Astrocyte (in vitro differentiated cells and primary cell): ENCODE measurements at regions not wholly inside any gene's neighbourhood (a gene's known extent, or its start where the extent isn't known, plus 50 kb on each side); places are given as distances from the start of the nearest gene placed in this dataset.

ENCODE experiments used
- DNase-seq: peaks from one replicate; pipeline ENCODE4 v3.0.0-alpha.2; 2010; ENCODE audit warnings: low read depth
- FAIRE-seq: peaks from 2 replicates; lab custom pipeline; 2011; peaks lifted over from hg19 to GRCh38; lab: Jason Lieb, UNC
- H2AFZ ChIP-seq: 2 replicates; pipeline ENCODE4 v1.6.0; 2012; ENCODE audit warnings: low read depth, low read length, inconsistent platforms
- H3K27ac ChIP-seq: 2 replicates; pipeline ENCODE4 v1.5.1; 2011; ENCODE audit warnings: low read depth, low read length, inconsistent platforms
- H3K27me3 ChIP-seq: 2 replicates; pipeline ENCODE4 v1.6.0; 2011; ENCODE audit warnings: low read length, inconsistent platforms; ENCODE audit not compliant: insufficient read depth
- H3K36me3 ChIP-seq: 2 replicates; pipeline ENCODE4 v1.5.1; 2011; ENCODE audit warnings: low read length, inconsistent platforms; ENCODE audit not compliant: insufficient read depth
- H3K4me1 ChIP-seq: 2 replicates; pipeline ENCODE4 v1.5.1; 2011; ENCODE audit warnings: low read length, inconsistent platforms; ENCODE audit not compliant: insufficient read depth
- H3K4me2 ChIP-seq: 2 replicates; pipeline ENCODE4 v1.6.0; 2012; ENCODE audit warnings: low read length, inconsistent platforms
- H3K4me3 ChIP-seq: 2 replicates; pipeline ENCODE4 v1.5.1; 2011; ENCODE audit warnings: low read depth, mild to moderate bottlenecking, low read length, inconsistent platforms; ENCODE audit not compliant: insufficient read depth
- H3K79me2 ChIP-seq: 2 replicates; pipeline ENCODE4 v1.6.0; 2012; ENCODE audit warnings: mild to moderate bottlenecking, low read length, inconsistent platforms; ENCODE audit not compliant: insufficient read depth
- H3K9ac ChIP-seq: 2 replicates; pipeline ENCODE4 v1.6.0; 2012; ENCODE audit warnings: mild to moderate bottlenecking, low read length, inconsistent platforms
- H3K9me3 ChIP-seq: 2 replicates; pipeline ENCODE4 v1.5.1; 2012; ENCODE audit warnings: low read depth, mild to moderate bottlenecking, low read length, inconsistent platforms; ENCODE audit not compliant: insufficient read depth
- H4K20me1 ChIP-seq: 2 replicates; pipeline ENCODE4 v1.6.0; 2012; ENCODE audit warnings: low read length, inconsistent platforms; ENCODE audit not compliant: insufficient read depth
- H3K27ac Mint-ChIP-seq: one replicate; pipeline ENCODE4 v1.8.0; 2021; ENCODE audit warnings: mild to moderate bottlenecking, mixed read lengths; ENCODE audit not compliant: unreplicated experiment
- H3K27me3 Mint-ChIP-seq: one replicate; pipeline ENCODE4 v1.8.0; 2021; ENCODE audit warnings: low read depth, mixed read lengths; ENCODE audit not compliant: unreplicated experiment
- H3K36me3 Mint-ChIP-seq: one replicate; pipeline ENCODE4 v1.8.0; 2021; ENCODE audit warnings: low read depth, mixed read lengths; ENCODE audit not compliant: unreplicated experiment
- H3K4me1 Mint-ChIP-seq: one replicate; pipeline ENCODE4 v1.8.0; 2021; ENCODE audit warnings: low read depth, mixed read lengths; ENCODE audit not compliant: unreplicated experiment
- H3K4me3 Mint-ChIP-seq: one replicate; pipeline ENCODE4 v1.8.0; 2021; ENCODE audit warnings: mild to moderate bottlenecking, moderate library complexity, mixed read lengths; ENCODE audit not compliant: unreplicated experiment
- H3K9me3 Mint-ChIP-seq: one replicate; pipeline ENCODE4 v1.8.0; 2021; ENCODE audit warnings: mild to moderate bottlenecking, mixed read lengths; ENCODE audit not compliant: unreplicated experiment
- EZH2 ChIP-seq: IDR thresholded peaks from 2 replicates; pipeline ENCODE4 v1.6.1; 2012; ENCODE audit warnings: mild to moderate bottlenecking, low read length, inconsistent platforms; ENCODE audit not compliant: insufficient read depth
- TF ChIP-seq, protein P1 (sequence below): IDR thresholded peaks from 2 replicates; pipeline ENCODE4 v1.5.1; 2011; ENCODE audit warnings: low read depth, mild to moderate bottlenecking, inconsistent platforms, low read length, moderate library complexity; ENCODE audit not compliant: insufficient read depth

DNA sequence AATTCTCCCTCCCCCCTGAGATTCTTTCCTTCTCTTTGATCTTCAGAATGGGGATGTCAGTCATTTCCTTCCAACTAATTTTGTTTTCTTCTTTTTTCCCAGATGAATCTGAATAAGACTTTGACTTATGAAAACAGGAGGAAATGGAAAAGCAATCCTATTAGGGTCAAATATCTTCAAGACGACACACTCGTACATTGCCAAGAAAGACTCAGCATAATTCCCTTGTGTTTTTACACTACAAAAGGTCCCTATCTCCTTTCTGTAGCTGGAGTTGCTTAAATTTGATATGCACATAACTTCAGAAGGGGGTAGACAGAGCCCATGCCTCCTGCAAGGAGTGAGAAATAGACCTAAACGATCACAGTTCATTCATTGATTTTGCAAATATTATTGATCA lies 230.3 kb upstream of the RBBP8 start:
- Histone ChIP-seq H2AFZ (no peak overlapping the region), H3K4me3 (no peak overlapping the region), H3K36me3 (no peaks in the 10 kb centered on the region), H3K9me3 (no peaks in the 10 kb centered on the region), H3K4me2 (no peak overlapping the region), H3K4me1 (peaks cover 9% of the 10 kb centered on the region), H3K9ac (no peak overlapping the region), H4K20me1 (no peaks in the 10 kb centered on the region), H3K27ac (no peak overlapping the region), H3K79me2 (no peaks in the 10 kb centered on the region), H3K27me3 (no peaks in the 10 kb centered on the region)
- Mint-ChIP-seq H3K27me3 (no peaks in the 10 kb centered on the region), H3K4me3 (no peak overlapping the region), H3K36me3 (no peaks in the 10 kb centered on the region), H3K27ac (peak overlapping the region; percentile 20), H3K9me3 (peaks cover 7% of the 10 kb centered on the region), H3K4me1 (peaks cover 27% of the 10 kb centered on the region)
- no peak for TF ChIP-seq EZH2
- TF ChIP-seq, protein P1, sequence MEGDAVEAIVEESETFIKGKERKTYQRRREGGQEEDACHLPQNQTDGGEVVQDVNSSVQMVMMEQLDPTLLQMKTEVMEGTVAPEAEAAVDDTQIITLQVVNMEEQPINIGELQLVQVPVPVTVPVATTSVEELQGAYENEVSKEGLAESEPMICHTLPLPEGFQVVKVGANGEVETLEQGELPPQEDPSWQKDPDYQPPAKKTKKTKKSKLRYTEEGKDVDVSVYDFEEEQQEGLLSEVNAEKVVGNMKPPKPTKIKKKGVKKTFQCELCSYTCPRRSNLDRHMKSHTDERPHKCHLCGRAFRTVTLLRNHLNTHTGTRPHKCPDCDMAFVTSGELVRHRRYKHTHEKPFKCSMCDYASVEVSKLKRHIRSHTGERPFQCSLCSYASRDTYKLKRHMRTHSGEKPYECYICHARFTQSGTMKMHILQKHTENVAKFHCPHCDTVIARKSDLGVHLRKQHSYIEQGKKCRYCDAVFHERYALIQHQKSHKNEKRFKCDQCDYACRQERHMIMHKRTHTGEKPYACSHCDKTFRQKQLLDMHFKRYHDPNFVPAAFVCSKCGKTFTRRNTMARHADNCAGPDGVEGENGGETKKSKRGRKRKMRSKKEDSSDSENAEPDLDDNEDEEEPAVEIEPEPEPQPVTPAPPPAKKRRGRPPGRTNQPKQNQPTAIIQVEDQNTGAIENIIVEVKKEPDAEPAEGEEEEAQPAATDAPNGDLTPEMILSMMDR: no peak
- DNase-seq (no peak), FAIRE-seq (no peak)

DNA sequence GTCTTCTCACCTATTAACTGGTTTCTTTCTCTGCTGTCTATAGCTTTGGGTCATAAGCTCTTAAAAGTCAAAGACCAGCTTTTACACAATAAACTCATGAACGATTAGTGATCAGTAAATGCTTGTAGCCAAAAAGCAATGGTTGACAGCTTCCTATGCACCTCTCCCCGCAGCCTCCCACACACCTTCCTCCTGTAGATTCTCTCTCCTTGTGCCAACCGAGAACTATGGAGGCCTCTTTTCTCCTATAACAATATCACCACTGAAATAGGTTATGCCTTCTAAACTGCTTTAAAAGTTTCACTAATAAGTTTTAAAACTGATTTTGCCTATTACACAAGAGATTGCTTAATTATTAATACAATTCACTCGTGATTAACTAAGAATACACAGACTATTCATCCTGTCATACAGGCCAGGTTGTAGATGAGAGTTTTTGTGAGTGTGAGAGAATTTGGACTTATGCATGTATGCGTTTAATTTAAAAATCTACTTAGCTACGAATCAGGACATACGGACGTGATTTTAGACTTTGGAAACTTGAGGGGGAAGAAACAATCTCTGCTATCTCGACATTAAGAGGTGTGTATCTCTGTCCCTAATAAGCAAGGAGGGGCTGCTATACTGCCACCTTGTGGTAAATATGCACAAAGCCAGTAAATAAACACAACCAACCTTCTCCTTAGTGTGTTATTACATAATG lies 229.1 kb upstream of the RBBP8 start:
- no peak overlapping the region for H3K27ac ChIP-seq
- H3K36me3 ChIP-seq: no peaks in the 10 kb centered on the region
- TF ChIP-seq, protein P1: peak; percentile 70
- TF ChIP-seq EZH2: no peak
- no peak overlapping the region for H3K4me3 ChIP-seq
- Mint-ChIP-seq H3K36me3 (no peaks in the 10 kb centered on the region), H3K4me3 (no peak overlapping the region), H3K27me3 (no peaks in the 10 kb centered on the region), H3K4me1 (peaks cover 27% of the 10 kb centered on the region), H3K27ac (no peak overlapping the region), H3K9me3 (peaks cover 7% of the 10 kb centered on the region)
- no peaks in the 10 kb centered on the region for H3K79me2 ChIP-seq
- no peak overlapping the region for H3K9ac ChIP-seq
- peaks cover 9% of the 10 kb centered on the region for H3K4me1 ChIP-seq
- no peaks in the 10 kb centered on the region for H3K9me3 ChIP-seq
- DNase-seq: peak; percentile 31
- H3K4me2 ChIP-seq: no peak overlapping the region
- H4K20me1 ChIP-seq: no peaks in the 10 kb centered on the region
- FAIRE-seq: no peak
- no peaks in the 10 kb centered on the region for H3K27me3 ChIP-seq
- H2AFZ ChIP-seq: no peak overlapping the region

DNA sequence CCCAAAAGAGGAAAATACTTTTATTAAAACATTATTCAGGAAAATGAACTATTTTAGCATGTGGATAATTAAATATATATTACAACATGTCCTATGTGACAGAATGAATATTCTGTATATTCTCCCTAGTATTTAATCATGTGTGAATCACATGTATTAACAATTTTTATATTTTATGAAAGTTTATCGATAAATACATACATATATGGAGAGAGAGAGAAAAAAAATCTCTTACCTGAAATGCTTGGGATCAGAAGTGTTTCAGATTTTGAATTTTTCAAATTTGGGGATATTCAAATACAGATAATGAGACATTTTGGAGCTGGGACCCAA lies 228.6 kb upstream of the RBBP8 start:
- Histone ChIP-seq H3K4me2 (no peak overlapping the region), H3K4me1 (peaks cover 11% of the 10 kb centered on the region), H3K36me3 (no peaks in the 10 kb centered on the region), H4K20me1 (no peaks in the 10 kb centered on the region), H3K9me3 (no peaks in the 10 kb centered on the region), H3K27ac (no peak overlapping the region), H3K4me3 (no peak overlapping the region), H2AFZ (no peak overlapping the region), H3K79me2 (no peaks in the 10 kb centered on the region), H3K9ac (no peak overlapping the region), H3K27me3 (no peaks in the 10 kb centered on the region)
- H3K4me1 Mint-ChIP-seq: peaks cover 30% of the 10 kb centered on the region
- TF ChIP-seq, protein P1: no peak
- TF ChIP-seq EZH2: no peak
- no peak overlapping the region for H3K4me3 Mint-ChIP-seq
- no peaks in the 10 kb centered on the region for H3K27me3 Mint-ChIP-seq
- no peak for DNase-seq
- H3K9me3 Mint-ChIP-seq: peaks cover 6% of the 10 kb centered on the region
- H3K36me3 Mint-ChIP-seq: no peaks in the 10 kb centered on the region
- no peak for FAIRE-seq
- H3K27ac Mint-ChIP-seq: no peak overlapping the region
